HL-60 (cell line): ENCODE measurements at regions not wholly inside any gene's neighbourhood (a gene's known extent, or its start where the extent isn't known, plus 50 kb on each side); places are given as distances from the start of the nearest gene placed in this dataset.
A peak's percentile ranks its signal among the peaks of the same experiment; 100 is the strongest.

Experiments
- DNase-seq, 2 experiments: peaks; one replicate each; pipeline ENCODE4 v3.0.0-alpha.2; 2010 to 2020; ENCODE audit warnings: low read depth in 1 of 2, low spot score in 1 of 2
- H3K27ac ChIP-seq: fragments of 250-450 bp; sonication (Bioruptor Pico); replicated peaks from 2 replicates; pipeline ENCODE4 v1.5.1; 2020; ENCODE audit warnings: mild to moderate bottlenecking, moderate library complexity
- H3K27me3 ChIP-seq: fragments of 250-450 bp; sonication (Bioruptor Pico); 2 replicates; pipeline ENCODE4 v1.5.1; 2021; ENCODE audit warnings: mild to moderate bottlenecking, moderate library complexity; ENCODE audit not compliant: insufficient read depth, poor library complexity, severe bottlenecking
- H3K4me3 ChIP-seq: replicated peaks from 2 replicates; pipeline ENCODE4 v1.5.1; 2011; ENCODE audit warnings: mild to moderate bottlenecking, control low read depth, low read length; ENCODE audit not compliant: insufficient read depth
- CTCF ChIP-seq: IDR thresholded peaks from one replicate; pipeline ENCODE4 v1.5.1; 2011; ENCODE audit warnings: low read length, control low read depth, inconsistent platforms; ENCODE audit not compliant: insufficient read depth
- GABPA ChIP-seq: IDR thresholded peaks from 2 replicates; pipeline ENCODE4 v1.6.1; 2012; ENCODE audit warnings: low read depth
- POLR2AphosphoS5 ChIP-seq: IDR thresholded peaks from 2 replicates; pipeline ENCODE4 v1.6.1; 2012; ENCODE audit warnings: low read depth
- REST ChIP-seq: IDR thresholded peaks from 2 replicates; pipeline ENCODE4 v1.6.1; 2012; ENCODE audit warnings: low read depth; ENCODE audit not compliant: insufficient replicate concordance
- SPI1 ChIP-seq: IDR thresholded peaks from 2 replicates; pipeline ENCODE4 v1.6.1; 2012; ENCODE audit warnings: low read depth, mild to moderate bottlenecking, borderline replicate concordance

GRCh38 chr18:39349801-39350200 lies 1784.2 kb upstream of the CELF4 start:
- no peak for DNase-seq
- H3K4me3 ChIP-seq = no peak overlapping the region
- TF ChIP-seq CTCF (no peak), REST (no peak), GABPA (no peak), POLR2AphosphoS5 (no peak), SPI1 (no peak)

GRCh38 chr18:39348757-39349156 lies 1783.2 kb upstream of the CELF4 start:
- Histone ChIP-seq H3K4me3 (no peak overlapping the region), H3K27ac (no peak overlapping the region), H3K27me3 (no peaks in the 10 kb centered on the region)
- DNase-seq = no peak
- TF ChIP-seq POLR2AphosphoS5 (no peak), SPI1 (peak; percentile 80)

More at GRCh38 chr18:39349801-39350200, 1784.2 kb upstream of the CELF4 start:
- no peak overlapping the region for H3K27ac ChIP-seq
- no peaks in the 10 kb centered on the region for H3K27me3 ChIP-seq

- Histone ChIP-seq H3K4me3 (no peak overlapping the region), H3K27me3 (no peaks in the 10 kb centered on the region), H3K27ac (no peak overlapping the region)
- TF ChIP-seq GABPA = no peak
- no peak for TF ChIP-seq CTCF
- TF ChIP-seq POLR2AphosphoS5 = no peak
- no peak for TF ChIP-seq SPI1
- no peak for TF ChIP-seq REST
- no peak for DNase-seq
Measured at GRCh38 chr18:39347701-39348100, 1782.1 kb upstream of the CELF4 start.

- H3K27ac ChIP-seq = no peak overlapping the region
- no peaks in the 10 kb centered on the region for H3K27me3 ChIP-seq
- H3K4me3 ChIP-seq = no peak overlapping the region
- DNase-seq = no peak
- TF ChIP-seq POLR2AphosphoS5 (no peak), GABPA (no peak), REST (no peak), CTCF (no peak), SPI1 (no peak)
Measured at GRCh38 chr18:39346916-39347315, 1781.3 kb upstream of the CELF4 start.
